HG02870 (cell line): ENCODE measurements at regions not wholly inside any gene's neighbourhood (a gene's known extent, or its start where the extent isn't known, plus 50 kb on each side); places are given as distances from the start of the nearest gene placed in this dataset.
"Not testable (repeated sequence)": the region's sequence is repeated elsewhere in the genome, so short reads cannot be mapped to it uniquely, and the experiment has no call there.

ENCODE experiments used
- ATAC-seq: cut with Tn5 transposase; IDR thresholded peaks from one replicate; pipeline ENCODE4 v1.9.1; 2021; ENCODE audit warnings: mild to moderate bottlenecking, moderate library complexity; ENCODE audit not compliant: unreplicated experiment

DNA sequence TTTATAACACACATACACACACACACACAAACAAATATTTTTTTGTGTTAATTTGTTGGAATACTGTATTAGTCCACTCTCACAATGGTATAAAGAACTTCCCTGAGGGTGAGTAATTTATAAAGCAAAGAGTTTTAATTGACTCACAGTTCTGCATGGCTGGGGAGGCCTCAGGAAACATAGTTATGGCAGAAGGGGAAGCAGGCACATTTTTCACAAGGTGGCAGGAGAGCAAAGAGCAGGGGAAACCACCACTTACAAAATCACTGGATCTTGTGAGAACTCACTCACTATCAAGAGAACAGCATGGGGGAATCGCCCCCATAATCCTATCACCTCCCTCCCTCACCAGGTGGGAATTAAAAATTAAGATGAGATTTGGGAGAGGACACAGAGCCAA lies 205.4 kb upstream of the PTPRD start:
- no peak for ATAC-seq

- no peak for ATAC-seq
These were observed 223.1 kb upstream of the PTPRD start for GRCh38 chr9:10835791-10836463.

GRCh38 chr9:10843151-10843550 lies 230.3 kb upstream of the PTPRD start:
- ATAC-seq, result no peak

GRCh38 chr9:10855847-10856246 lies 243.0 kb upstream of the PTPRD start:
- no peak for ATAC-seq

- ATAC-seq, result no peak
These were observed 246.0 kb upstream of the PTPRD start for GRCh38 chr9:10858817-10859216.

GRCh38 chr9:10863476-10863875 lies 250.7 kb upstream of the PTPRD start:
- ATAC-seq, result no peak

- ATAC-seq, result no peak
These were observed 254.4 kb upstream of the PTPRD start for GRCh38 chr9:10867194-10867593.

- ATAC-seq, result no peak
These were observed 256.9 kb upstream of the PTPRD start for GRCh38 chr9:10869687-10870086.

- ATAC-seq, result no peak
These were observed 261.2 kb upstream of the PTPRD start for GRCh38 chr9:10873999-10874398.

DNA sequence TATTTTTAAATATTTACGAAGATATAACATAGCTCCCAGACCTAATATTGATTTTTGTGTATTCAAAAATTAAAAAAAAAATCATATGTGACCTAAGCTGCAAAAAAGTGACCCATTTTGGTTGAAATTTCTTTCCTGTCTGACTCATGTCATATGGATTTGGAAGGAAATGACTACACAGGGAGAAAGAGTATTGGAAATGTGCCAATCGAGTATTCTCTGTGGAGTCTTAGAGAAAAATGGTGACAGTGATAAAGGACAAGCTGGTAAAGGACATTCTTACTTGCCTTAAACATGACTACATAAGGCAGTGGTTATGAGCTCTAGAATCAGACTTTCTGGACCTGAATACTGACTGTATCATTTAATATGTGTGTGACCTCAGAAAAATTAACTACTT lies 262.9 kb upstream of the PTPRD start:
- no peak for ATAC-seq

DNA sequence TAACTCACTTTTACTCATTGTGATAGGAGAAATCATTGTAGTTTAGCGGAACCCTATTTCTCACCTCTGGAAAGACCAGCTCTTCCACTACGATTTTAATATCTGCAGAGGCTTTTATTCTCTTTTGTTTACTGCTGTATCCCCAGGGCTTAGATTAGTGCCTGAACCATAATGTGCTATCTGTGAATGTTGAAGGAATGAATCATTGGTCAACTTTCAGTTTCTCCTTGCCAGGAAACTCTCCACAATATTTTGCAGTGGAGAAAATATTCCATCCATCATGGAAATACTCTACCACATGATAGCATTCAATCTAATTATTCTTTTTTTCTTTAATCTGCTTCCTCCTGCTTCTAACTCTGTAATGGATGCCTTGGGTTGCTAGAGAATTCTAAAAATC lies 263.5 kb upstream of the PTPRD start:
- no peak for ATAC-seq

GRCh38 chr9:10890266-10890665 lies 277.5 kb upstream of the PTPRD start:
- not testable (repeated sequence) for ATAC-seq

DNA sequence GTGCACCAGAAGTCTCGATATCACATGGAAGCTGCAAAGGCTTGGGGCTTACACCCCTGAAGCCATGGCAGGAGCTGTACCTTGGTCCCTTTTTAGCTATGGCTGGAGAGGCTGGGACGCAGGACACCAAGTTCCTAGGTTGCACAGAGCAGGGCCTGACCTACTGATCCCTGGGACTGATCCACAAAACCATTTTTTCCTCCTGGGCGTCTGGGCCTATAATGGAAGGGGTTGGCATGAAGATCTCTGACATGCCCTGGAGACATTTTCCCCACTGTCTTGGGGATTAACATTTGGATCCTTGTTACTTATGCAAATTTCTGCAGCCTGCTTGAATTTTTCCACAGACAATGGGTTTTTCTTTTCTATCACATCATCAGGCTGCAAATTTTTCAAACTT lies 286.7 kb upstream of the PTPRD start:
- ATAC-seq, result no peak

DNA sequence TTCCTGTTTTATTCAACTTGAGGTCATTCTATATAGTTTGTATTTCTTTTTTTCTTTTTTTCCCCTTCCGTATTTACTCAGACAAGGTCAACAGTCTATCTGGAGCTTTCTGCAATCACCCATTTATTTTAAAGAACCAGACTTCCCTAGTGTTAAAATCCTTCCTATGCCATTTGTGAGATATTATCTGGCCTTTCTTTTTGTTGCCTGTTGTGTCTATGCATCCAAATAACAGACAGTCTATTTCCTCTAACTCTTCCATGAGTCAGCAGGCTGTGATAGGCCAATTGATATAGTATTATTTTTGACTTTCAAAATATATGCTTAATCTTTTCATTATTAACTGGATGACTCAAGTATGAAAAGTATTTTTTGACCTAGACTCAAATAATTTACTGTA lies 291.2 kb upstream of the PTPRD start:
- no peak for ATAC-seq

- ATAC-seq, result no peak
These were observed 298.0 kb upstream of the PTPRD start for GRCh38 chr9:10910779-10911178.

DNA sequence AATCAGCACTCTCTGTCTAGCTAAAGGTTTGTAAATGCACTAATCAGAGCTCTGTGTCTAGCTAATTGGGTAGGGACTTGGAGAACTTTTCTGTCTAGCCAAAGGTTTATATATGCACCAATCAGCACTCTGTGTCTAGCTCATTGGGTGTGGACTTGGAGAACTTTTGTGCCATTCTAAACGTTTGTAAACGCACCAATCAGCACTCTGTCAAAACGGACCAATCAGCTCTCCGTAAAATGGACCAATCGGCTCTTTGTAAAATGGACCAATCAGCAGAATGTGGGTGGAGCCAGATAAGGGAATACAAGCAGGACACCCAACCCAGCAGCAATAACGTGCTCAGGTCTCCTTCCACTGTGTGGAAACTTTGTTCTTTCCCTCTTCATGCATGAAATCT lies 298.6 kb upstream of the PTPRD start:
- no peak for ATAC-seq

DNA sequence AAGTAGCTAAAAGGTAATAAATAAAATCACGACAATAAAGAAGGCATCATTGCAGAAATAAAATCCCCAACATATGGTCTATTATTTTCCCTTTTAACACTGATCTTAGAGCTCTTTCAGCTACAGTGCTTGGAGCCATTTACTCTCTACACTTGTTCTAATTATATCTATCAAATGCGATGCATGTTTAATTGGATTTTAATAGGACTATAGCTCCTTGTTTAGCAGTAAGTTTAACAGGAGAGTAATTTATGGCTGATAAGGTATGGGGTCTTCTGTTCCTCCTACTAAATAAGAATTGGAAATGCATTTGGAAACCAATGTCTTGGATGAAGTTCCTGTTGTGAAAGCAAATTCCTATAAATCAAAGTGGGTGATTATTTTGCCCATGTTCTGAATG lies 304.2 kb upstream of the PTPRD start:
- no peak for ATAC-seq

GRCh38 chr9:10921671-10922070 lies 308.9 kb upstream of the PTPRD start:
- no peak for ATAC-seq

GRCh38 chr9:10925896-10926295 lies 313.1 kb upstream of the PTPRD start:
- ATAC-seq, result no peak

GRCh38 chr9:10928372-10928771 lies 315.6 kb upstream of the PTPRD start:
- ATAC-seq, result no peak

GRCh38 chr9:10930081-10930480 lies 317.3 kb upstream of the PTPRD start:
- no peak for ATAC-seq

DNA sequence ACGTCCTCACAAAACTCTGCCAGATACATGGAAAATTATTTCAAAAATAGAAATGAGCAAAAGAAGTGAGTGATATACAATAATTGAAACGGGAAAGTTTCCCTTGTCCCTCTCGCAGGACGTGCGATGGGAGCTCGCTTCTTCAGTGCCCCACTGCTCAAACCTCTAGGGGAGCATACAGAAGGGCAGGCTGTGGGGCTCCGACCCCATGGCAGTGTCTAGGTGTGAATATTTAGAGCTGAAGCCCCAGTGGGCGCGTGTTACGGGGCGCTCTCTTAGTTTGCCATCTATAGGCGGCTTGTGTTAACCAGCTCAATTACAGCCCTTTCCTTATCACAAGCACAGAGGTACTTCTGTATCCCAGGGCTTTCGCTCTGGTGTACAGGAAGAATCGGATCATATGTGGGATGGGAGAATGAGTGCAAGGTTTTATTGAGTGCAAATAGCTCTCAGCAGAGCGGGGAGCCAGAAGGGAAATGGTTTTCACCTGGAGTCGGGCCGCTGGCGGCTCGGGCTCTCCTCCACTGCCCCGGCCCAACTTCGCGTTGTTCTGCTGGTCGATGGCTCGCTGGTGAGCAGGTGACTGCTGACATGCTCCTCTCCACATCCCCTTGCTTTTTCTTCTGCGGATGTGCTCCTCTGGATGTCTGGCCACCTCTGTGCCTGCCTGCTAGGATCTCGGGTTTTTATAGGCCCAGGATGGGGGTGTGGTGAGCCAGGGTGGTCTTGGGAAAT lies 334.0 kb upstream of the PTPRD start:
- ATAC-seq, result no peak

- no peak for ATAC-seq
These were observed 345.1 kb upstream of the PTPRD start for GRCh38 chr9:10957878-10958277.
